PC-3 (cell line): ENCODE measurements at regions not wholly inside any gene's neighbourhood (a gene's known extent, or its start where the extent isn't known, plus 50 kb on each side); places are given as distances from the start of the nearest gene placed in this dataset.

ENCODE experiments used
- EZH2 ChIP-seq: fragments of 300-600 bp; sonication (generic); IDR thresholded peaks from one replicate; pipeline ENCODE4 v1.6.1; 2017; ENCODE audit warnings: antibody characterized with exemption, mild to moderate bottlenecking, low read length; ENCODE audit not compliant: unreplicated experiment
- TF ChIP-seq, protein P1 (sequence below): fragments of 300-600 bp; sonication (generic); conservative IDR thresholded peaks from 2 replicates; pipeline ENCODE4 v1.5.1; 2017; ENCODE audit warnings: antibody characterized with exemption, low read depth, mild to moderate bottlenecking, low read length

DNA sequence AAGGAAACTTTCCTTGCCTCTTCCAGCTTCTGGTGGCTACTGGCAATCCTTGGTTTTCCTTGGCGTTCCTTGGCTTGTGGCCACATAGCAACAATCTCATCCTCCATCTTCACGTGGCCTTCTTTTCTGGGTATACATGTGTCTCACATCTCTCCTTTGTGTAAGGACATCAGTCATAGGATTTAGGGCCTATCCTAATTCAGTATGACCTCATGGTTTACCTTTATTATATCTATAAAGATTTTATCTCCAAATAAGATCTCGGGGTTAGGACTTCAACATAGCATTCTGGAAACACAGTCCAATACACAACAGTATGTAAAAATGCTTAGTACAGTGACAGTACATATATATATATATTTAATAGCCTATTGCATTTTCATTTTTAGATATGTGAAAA lies 58.4 kb upstream of the LRIG3 start:
- TF ChIP-seq EZH2, result no peak
- TF ChIP-seq, protein P1, sequence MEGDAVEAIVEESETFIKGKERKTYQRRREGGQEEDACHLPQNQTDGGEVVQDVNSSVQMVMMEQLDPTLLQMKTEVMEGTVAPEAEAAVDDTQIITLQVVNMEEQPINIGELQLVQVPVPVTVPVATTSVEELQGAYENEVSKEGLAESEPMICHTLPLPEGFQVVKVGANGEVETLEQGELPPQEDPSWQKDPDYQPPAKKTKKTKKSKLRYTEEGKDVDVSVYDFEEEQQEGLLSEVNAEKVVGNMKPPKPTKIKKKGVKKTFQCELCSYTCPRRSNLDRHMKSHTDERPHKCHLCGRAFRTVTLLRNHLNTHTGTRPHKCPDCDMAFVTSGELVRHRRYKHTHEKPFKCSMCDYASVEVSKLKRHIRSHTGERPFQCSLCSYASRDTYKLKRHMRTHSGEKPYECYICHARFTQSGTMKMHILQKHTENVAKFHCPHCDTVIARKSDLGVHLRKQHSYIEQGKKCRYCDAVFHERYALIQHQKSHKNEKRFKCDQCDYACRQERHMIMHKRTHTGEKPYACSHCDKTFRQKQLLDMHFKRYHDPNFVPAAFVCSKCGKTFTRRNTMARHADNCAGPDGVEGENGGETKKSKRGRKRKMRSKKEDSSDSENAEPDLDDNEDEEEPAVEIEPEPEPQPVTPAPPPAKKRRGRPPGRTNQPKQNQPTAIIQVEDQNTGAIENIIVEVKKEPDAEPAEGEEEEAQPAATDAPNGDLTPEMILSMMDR, result no peak
